ENCODE measurements at regions not wholly inside any gene's neighbourhood (a gene's known extent, or its start where the extent isn't known, plus 50 kb on each side); places are given as distances from the start of the nearest gene placed in this dataset.

DNA sequence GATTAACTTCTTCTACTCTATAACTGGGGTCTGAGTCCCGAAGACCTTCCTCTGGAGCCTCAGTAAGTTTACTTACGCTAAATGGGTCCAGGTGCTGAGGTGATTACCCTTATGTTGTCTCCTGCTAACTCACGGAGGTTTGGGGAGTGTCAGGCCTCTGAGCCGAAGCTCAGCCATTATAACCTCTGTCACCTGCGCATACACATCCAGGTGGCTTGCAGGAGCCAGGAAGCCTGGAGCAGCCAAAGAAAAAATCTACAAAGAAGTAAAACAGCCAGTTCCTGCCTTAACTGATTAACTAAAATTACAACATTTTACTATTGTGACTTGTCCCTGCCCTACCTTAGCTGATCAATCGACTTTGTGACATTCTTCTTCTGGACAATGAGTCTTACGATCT lies 350.7 kb downstream of the GLRX3 start:
- no peak for DNase-seq (ENCODE audit: low read depth)

DNA sequence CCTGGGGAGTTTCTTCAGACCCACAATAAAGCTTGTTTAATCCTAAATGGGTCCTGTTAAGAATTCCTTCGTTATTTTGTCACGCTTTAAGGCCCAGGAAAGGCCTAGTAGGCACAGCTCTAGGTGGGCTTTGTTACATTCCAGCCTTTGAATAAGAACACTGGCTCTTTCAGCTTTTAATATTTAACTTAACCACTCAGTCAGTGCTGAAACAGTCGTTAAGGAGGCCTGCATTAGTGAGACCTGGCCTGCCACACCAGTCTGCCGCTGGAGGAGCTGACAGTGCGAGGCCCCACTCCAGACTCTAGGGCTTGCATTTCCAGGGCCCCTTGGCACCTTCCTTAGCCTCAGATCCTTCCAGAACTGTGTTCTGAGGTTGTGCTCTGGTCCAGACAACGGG lies 351.4 kb downstream of the GLRX3 start:
- DNase-seq (ENCODE audit: low read depth) = no peak

DNA sequence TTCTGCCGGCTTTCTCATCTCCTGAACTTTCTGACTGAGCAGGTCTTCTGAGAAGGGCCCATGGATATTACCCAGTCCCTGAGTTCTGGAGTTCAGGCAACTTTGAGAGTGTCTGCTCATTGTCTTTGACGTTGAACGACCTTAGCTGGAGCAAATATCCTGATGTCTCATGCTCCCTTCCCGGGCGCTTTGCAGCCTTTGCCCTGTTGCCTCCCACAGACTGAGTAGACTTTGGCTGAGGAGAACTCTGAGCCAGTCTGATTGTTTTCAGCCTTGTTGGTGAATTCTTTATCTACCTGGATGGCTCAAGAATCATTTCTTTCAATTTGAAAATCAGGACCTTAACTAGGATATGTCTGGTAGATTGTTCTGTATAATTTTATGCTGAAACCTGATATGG lies 353.7 kb downstream of the GLRX3 start:
- DNase-seq (ENCODE audit: low read depth) = no peak

DNA sequence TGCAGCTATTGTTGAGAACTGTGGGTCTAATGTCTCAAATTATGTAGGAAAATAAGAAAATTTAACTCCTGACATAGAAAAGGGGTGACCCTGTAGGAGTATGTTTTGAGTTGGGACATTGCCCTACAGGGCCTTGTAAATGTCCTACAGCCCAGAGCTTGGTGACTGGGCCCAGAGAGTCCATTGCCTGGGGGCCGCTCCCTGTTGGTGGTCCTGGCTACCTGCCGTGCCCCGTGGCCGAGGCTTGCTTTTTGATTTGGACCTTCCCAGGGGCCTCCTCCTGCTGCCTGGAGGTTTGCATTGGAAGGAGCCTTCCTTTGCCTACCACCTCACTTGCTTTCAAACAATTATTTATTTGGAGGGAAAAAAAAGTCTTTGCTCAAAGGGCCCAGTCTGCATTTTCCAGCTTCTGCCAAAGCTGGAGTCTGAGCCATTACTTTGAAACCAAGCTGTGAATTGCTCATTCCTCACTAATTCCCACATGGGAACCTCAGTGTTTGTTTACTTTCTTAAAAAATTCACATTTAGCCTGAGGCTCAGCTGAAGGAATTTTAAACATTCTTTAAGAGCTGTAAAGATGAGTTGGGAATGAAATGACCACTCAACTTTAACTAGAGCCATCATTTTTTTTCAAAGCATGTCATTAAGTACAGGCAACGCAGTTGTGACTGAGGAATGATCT lies 355.0 kb downstream of the GLRX3 start:
- no peak for DNase-seq (ENCODE audit: low read depth)

DNA sequence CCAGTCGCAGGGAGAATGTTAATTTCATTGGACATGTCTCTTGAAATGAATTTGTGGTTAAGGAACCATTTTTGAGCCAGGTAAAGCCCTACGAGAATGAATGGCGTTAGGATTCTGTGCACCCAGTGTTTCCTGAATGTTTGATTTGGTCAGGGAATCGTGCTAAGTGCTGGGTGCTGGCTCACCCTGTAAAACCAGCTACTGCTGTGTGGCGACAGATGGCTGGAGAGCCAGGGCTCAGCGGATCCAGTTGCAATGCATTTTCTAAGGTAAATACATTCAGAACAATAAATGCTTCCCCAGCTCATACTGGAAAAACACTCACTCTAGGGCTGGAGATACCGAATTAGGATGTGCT lies 355.5 kb downstream of the GLRX3 start:
- DNase-seq (ENCODE audit: low read depth) = no peak

DNA sequence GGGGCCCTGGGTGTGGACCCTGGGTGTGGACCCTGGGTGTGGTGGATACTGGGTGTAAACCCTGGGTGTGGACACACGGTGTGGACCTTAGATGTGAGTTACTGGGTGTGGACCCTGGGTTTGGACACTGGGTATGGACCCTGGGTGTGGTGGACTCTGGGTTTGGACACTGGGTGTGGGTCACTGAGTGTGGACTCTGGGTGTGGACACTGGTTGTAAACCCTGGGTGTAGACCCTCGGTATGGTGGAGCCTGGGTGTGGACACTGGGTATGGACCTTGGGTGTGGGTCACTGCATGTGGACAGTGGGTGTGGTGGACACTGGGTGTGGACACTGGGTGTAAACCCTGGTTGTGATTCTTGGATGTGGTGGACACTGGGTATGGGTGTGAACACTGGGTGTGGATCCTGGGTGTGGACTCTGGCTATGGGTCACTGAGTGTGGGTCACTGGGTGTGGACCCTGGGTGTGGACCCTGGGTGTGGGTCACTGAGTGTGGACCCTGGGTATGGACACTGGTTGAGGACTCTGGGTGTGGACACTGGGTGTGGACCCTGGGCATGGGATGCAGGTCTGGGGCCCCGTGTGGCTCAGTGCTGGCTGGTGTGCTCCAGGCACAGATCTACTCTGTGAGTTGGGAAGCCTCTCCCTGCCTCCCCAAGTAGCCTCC lies 356.2 kb downstream of the GLRX3 start:
- DNase-seq (ENCODE audit: low read depth) = no peak

DNA sequence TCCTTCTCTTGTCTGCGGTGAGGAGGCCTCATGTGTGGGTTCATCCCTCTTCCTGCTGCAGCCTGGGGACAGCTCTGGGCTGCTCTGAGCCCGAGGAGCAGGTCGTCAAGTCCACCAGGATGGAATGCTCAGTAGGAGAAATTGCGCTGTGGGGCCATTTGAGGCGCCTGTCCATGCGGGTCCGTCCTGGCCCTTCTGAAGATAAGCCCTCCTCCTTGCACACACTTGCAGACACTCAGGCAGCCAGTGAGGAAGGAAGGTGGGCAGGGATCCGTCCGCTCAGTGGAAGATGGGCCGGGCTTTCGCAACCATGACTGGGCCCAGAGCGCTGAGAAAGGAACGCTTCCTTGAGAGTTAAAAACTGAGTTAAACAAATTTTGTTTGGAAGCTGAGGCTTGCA lies 356.8 kb downstream of the GLRX3 start:
- DNase-seq (ENCODE audit: low read depth) = no peak

DNA sequence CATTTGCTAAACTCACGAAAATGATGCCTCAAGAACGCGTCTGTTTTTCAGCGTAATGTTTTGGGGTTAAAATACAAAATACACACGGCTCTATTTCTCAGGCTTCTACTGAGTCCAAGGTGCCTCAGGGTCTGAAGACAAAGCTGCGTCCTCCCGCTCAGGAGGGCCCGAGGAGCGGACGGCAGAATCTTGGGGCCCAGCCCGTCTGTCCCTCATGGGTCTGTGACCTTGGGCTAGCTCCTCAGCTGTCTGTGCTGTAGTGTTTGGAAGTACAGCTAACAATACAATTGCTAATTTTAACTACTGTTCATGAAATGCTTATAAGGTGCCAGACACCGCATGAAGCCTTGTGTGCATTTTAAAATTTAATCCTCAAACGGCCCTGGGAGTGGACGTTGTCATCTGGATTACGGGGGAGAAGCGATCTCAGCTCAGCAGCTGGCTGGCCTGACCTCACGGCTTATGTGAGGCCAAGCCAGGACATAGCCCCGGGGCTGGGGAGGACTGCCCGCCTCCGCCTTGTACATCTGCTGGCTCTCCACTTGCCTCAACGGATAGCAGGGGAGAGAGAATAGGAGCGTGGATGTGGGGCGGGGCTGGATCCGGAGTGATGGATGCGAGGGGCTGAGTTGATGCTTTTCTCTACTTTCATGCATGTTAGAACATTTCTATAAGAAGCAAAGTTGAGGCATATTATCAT lies 357.4 kb downstream of the GLRX3 start:
- no peak for DNase-seq (ENCODE audit: low read depth)

DNA sequence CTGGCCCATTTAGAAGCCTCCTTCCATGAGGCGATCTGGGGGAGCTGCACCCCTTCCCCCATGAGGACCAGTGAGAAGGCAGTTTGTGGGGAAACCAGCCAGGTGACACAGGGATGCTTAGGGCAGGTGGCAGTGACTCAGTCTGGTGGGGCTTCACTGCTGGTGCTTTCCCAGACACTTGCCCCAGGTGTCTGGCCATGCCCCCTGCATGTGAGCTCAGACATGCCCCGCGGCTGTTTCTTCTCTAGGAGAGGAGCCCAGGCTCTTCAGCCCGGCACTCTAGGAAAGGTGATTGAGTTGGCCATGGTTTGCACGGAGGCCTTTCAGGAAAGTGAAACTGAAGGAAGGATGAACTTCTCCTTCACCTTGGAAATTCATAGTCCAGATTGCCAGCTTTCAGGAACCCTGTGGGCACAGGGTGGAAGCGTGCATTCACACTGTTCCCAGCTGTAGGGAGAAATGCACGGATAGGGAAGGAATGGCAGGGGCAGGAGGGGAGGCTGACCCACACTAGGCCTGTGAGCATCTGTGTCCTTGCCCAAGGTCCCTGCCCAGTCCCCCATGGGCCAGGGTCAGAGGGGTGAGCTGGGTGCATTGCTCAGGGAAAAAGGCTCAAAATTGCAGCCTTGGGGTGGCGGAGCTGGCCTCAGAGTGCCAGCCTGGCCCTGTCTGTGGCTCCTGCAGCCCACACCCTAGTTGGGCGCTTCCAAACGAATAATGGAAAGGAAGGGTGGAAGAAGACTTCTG lies 359.1 kb downstream of the GLRX3 start:
- DNase-seq (ENCODE audit: low read depth) = no peak

DNA sequence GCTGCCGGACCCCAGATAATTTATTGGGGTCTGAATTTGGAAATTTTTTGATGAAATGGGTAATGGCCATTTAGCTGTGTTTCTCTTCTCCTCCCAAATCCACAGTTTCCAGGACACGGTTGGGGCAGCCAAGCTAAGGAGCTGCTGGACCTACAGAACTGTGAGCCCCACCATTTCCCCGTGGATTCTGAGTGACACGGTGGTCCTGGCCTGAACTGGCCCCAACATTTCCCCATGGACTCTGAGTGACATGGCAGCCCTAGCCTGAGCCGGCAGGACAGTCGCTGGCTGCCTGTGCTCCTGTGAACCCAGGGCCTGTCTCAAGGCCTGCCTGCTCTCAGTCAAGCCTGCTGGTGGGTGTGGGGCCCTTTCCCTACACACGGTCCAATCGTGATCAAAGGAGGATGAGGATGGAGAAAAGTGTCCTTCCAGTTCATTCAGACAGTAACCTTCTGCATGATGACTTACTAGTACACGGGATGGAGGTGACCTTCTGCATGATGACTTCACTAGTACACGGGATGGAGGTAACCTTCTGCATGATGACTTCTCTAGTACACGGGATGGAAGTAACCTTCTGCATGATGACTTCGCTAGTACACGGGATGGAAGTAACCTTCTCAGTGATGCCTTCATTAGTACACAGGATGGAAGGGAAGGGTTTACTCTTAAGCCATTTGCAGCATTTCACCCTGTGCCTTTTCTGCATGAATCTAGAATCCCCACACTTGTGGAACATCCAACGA lies 359.9 kb downstream of the GLRX3 start:
- DNase-seq (ENCODE audit: low read depth) = no peak

DNA sequence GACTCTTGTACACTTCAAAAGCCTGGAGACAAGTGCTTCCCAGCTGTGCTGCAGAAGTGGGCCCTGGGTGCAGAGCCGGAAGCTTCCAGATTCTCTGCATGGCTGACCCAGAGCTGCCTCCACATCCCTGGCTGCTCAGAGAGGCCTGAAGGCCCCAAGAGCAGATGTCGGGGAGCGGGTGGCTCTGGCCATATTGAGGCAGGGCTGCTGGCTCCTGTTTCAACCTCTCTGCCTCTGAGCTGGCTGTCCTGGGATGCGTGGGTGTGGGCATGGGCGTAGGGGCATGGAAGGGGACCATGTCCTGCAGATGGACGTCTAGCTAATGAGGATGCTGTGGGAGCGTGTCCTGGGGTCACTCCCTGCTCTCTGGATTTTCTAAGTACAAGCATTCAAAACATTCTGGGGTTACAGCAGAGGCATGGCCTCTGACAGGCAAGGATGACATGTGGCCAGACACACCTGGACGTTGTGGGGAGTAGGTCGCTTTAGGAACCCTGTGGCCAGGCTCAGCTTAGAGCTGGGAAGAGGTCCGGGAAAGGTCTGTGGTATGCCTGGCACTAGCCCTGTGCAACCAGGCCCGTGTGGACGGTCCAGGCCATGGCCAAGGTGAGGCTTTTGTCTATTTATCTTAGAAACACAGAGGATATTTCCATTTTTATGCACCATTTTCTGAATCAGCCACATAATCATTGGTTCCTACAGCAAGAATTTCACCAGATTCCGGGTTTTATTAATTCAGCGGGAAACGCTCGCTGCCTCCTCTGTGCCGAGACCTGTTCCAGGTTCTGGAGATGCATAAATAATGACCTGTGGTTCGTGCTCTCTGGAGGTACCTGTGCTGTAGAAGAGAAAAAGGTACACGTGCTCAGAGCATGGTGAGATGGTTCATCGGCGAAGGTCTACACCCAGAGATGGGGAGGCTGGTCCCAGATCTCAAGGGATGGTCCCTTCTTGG lies 361.1 kb downstream of the GLRX3 start:
- no peak for DNase-seq (ENCODE audit: low read depth)

DNA sequence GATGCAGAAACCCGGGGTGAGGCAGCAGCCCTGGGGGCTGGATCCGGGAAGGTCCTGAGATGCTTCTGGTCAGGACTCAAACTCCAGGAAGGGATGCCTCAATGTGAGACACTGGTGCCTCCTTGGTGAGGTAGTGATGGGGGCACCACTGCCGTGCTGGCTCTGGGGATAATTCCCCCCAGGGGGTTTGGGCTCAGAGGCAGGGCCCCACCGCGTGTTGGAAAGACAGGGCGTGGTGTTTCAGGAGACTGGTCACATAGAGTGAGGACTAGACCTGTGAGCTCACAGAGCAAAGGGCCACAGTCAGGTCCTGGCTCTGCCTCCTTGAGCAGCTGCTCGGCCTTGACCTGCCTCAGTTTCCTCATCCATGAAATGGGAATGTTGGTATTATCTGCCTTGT lies 361.9 kb downstream of the GLRX3 start:
- DNase-seq (ENCODE audit: low read depth) = no peak

DNA sequence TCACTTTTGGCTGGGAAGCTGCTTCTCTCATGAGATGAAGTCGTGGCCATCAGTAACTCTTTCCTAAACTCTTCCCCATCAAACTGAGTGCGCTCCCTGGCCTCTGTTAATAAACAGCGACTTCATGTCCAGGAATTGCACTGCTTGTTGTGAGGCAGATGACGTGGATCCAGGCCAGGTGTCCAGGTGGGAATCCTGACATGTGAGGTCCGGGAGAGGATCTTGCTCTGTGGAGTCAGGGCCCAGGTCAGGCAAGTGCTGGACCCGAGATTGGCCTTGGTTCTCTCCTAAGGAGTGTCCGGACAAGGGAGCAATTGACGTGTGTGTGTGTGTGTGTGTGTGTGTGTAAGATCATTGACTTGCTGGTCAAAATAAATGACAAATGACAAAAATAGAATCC lies 362.7 kb downstream of the GLRX3 start:
- DNase-seq (ENCODE audit: low read depth) = no peak

DNA sequence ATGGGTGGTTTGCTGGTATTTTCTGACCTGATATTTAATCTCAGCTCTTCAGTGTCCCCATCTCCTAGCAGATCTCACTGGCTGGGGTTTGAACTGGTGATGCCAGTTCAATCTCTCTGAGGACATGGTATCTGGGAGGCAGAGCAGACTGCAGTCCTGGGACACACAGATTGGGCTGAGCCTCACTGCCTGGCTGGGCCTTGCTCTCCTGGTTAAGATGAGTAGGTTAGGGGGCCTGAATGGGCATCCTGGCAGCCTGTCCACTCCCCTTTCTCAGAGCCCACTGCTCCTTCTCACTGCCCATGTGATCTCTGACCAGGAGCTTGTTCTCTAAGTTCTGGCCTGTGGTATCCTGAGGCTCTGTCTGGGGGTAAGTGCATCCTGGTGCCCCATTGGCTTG lies 363.4 kb downstream of the GLRX3 start:
- DNase-seq (ENCODE audit: low read depth) = no peak

DNA sequence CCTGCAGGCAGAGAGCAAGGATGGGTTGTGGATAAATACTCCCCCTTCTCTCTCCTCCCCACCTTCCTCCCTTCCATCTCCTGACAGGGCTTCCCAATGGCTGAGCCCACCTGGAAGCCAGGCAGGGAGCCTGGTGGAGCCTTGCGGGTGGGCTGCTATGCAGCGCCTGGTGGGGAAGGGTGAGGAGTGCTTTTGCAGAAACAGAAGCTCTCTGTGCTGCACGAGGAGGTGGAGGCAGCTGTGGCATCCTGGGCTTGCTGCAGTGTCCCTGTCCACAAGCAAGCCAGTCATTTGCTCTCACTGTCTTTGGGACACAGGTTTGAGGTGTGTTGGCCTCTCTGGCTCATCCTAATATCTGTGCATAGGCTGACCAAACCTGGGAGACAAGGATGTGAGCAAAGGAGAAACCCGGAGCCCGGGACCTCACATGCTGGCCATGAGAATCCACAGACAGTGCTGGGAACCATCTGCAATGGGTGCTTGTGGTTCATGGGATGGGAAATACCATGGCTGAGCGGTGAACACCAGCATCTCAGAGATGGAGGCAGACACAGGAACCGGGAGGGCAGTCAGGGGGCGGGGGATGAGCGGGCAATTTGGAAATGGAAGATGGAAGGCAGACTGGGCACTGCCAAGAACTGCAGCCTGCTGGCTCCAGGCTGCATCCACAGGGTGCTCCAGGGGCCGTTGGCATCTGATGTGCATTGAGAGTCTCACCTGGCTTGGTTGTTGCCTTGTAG lies 364.2 kb downstream of the GLRX3 start:
- DNase-seq (ENCODE audit: low read depth) = no peak

DNA sequence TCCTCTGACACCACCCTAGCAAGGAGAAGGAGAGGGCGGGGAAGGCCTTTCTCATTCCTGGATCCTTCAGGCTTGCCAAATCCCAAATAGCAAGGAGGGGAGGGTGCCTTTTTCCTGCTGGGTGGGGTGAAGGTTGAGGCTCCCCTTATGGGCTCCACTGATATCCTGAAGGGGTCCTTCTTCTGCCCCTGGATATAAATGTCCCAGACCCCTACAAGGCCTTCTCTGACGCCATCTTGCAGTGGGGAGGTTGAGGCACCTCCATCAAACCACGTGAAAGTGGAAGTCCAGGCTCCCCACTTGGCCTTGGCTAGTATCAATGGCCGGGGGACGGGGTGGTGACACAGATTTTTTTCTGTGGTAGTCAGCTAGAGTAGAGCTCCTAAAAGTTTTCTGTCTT lies 371.3 kb downstream of the GLRX3 start:
- no peak for DNase-seq (ENCODE audit: low read depth)

DNA sequence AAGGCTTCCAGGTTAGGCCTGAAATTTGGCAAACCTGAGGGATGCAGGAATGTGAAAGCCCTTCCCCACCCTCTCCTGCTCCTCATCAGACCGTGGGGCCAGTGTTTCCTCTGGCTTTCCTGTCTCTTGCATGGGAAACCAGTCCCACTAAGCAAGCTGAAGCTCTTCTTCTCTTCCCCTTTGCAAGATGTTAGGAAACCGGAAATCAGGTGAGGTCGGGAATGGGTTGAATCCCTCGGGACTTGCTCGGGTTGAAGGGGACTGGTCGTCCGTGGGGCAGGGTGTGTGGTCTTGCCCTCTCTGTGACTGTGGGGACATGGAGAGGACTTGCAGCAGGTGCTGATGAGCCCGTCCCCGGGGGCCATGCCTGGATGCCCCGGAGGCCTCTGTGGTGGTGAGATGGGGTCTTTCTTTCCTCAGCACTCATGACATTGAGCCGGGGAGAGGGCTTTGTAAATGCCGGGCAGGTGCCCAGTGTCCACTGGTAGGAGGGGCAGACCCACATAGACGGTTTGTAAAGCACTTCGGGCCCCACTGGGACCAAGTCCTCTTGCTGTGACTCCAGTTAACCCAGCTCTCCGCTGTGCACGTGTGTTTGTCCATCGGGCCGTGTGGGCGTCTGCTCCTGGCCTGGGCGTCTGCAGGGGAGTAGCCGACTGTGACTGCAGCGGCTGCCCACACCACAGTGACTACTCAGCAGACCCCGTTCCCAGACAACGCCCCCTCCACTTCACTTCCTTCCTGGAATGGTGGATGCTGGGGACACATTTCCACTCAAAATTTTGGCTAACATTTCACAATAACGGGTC lies 373.9 kb downstream of the GLRX3 start:
- DNase-seq (ENCODE audit: low read depth) = no peak

DNA sequence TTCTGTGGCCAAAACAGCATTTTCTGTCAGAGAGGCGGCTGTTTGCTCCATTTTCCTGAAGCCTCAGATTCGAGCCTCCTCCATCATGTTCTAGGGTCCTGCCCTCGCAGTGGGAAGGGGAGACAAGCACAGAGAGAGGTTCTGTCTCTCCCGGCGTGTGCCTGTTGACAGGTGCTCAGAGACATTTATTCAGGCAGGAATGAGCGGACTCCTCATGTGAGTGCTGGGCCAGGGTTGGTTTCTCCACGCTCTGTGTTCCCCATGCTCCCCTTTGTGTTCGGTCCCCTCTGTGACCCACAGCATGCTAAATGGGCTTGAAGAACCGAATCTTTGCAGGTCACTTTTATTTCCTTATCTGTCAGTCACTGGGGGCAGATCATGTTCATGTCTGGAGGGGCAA lies 374.6 kb downstream of the GLRX3 start:
- DNase-seq (ENCODE audit: low read depth) = no peak

DNA sequence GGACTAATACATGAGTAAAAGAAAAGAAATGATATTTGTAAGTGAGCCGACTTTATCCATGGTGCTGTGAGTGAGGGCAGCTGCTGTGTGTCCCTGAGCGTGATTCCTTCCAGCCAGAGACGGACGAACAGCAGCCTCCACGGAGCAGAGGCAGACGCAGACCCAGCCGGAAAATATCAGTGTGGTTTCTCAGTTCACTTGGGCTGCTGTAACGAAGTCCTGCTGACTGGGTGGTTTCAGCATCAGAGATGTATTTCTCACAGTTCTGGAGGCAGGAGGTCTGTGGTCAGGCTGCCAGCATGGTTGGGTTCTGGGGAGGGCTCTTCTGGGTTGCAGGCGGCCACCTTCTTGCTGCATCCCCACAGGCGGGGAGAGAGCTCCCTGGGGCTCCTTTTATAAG lies 375.6 kb downstream of the GLRX3 start:
- DNase-seq (ENCODE audit: low read depth) = no peak
